Embryonic facial prominence (tissue), 1 donor: ENCODE measurements at regions not wholly inside any gene's neighbourhood (a gene's known extent, or its start where the extent isn't known, plus 50 kb on each side); places are given as distances from the start of the nearest gene placed in this dataset.
"Not testable (repeated sequence)": the region's sequence is repeated elsewhere in the genome, so short reads cannot be mapped to it uniquely, and the experiment has no call there.

Experiments
- DNase-seq: peaks from one replicate; pipeline ENCODE4 v3.0.0-alpha.2; 2016; ENCODE audit errors: extremely low spot score

DNA sequence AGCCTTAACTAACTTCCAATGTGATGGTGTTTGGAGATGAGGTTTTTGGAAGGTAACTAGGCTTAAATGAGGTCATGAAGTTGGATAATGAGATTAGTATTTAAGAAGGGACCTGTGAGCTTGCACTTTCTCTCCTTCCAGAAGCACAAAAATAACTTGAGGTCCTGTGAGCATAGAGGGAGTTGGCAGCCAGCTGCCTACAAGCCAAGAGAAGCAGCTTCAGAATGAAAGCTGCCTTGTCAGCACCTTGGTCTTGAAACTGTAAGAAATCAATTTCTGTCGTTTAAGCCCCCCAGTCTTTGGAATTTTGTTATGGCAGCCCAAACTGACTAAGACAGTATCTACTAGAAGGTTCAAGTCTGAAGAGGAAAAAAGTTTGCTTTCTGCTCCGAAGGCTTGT is 280.2 kb upstream of the GALNTL6 start:
- no peak for DNase-seq

DNA sequence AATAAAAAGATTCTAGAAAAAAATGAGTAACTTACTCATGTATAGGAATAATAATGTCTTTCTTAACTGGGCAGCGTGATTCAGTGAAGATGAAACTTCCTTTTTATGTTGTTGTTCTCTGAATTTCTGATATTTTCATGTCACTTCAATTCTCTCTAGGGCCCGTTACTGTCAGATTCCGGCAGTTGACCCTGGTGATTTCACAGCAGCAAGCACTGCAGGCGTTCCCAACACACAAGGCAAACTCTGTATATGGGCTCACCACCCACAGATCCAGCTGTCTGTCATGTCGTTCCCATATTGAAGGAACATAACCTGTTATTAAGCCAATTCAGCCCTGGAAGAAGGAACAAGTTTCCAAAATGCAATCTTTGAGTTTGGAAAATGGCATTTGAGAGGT is 288.3 kb upstream of the GALNTL6 start:
- no peak for DNase-seq

DNA sequence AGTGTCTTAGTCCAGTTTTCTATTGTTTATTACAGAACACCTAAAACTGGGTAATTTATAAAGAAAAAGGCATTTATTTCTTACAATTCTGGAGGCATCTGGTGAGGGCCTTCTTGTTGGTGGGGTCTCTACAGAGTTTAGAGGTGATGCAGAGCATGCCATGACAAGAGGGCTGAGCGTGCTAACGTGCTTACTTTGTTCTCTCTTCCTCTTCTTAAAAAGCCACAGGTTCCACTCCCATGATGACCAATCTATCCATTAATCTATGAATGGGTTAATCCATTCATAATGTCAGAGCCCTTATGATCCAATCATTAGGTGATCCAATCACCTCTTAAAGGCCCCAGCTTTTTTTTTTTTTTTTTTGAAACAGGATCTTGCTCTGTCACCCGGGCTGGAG is 291.5 kb upstream of the GALNTL6 start:
- DNase-seq = no peak

DNA sequence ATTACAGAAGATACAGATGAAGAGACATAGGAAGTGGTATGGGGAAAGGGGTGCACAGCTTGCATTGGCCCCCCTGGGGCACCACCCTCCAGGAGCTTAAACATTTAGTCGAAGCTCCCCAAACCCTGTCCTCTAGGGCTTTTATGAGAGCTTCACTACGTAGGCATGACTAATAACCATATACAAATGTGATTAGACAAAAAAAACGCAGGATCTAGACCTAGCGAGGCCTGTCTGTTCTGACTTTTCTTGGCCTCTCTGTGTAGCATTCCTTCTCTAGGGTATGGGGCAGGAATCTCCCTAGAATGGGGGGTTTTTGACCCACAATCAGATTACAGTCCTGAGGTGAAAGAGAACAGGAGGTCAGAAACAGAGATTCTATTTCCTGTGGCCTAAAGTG is 293.7 kb upstream of the GALNTL6 start:
- DNase-seq = no peak

DNA sequence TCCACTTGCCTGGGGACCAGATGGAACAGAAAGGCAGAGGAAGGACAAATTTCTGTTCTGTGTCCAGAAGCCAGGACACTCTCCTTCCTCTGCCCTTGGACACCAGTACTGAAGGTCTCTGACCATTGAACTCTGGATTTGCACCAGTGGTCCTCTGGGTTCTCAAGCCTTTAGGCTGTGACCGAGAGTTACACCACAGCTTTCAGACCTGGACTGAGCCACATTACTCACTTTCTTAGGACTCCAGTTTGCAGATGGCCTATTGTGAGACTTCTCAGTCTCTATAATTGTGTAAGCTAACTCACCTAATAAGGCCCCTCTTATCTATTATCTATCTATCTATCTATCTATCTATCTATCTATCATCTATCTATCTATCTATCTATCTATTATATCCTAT is 295.3 kb upstream of the GALNTL6 start:
- no peak for DNase-seq

DNA sequence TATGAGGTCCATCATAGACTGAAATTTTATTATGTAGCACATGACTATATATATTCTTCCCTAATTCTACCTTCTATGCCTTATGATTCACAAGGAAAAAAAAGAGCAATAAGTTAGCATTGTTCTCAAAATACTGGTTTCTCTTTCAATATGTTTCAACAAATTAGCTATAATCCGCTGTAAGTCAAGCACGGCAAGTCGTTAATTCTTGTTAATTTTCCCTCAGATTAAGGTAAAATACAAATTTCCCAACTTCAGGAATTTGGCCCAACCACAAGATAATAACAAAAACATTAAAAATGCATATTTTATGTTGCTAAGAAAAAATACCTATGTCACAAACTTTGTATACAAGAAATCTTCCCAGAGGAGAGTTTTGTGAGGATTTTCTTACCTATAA is 296.5 kb upstream of the GALNTL6 start:
- no peak for DNase-seq

DNA sequence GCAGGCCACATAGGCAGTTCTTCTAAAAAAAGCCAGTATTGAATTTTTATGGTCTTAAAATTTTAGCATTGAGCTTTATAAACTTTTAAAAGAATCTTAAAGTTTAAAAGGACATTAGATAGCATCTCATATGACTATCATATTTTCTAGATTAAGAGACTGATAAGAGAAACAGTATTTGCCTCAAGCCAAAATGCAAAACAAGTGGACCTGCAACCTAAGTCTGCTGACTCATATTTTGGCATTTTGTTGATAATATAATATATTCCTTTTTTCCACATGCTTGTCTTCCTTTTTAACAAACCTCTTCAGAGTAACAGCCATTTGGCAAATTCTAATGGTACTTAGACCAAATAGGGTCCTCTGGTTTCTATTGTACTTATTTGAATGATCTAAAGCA is 328.5 kb upstream of the GALNTL6 start:
- DNase-seq = no peak

DNA sequence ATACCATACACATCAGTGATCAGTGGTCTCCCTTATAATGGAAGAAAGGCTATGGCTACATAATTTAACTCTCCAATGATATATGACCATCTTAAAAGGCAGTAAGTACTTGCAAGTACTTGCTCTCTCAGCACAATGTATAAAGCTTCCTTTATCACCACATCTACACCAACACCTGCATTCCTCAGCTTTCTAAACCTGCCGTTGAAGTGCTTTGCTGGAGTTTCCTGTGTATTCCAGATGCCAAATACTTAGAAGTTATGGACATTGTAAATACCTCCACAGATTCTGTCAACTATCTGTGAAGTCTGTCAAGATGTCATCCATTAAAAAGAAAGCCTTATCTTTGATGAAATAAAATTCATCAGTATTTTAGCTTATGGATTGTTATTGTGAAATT is 335.0 kb upstream of the GALNTL6 start:
- no peak for DNase-seq

DNA sequence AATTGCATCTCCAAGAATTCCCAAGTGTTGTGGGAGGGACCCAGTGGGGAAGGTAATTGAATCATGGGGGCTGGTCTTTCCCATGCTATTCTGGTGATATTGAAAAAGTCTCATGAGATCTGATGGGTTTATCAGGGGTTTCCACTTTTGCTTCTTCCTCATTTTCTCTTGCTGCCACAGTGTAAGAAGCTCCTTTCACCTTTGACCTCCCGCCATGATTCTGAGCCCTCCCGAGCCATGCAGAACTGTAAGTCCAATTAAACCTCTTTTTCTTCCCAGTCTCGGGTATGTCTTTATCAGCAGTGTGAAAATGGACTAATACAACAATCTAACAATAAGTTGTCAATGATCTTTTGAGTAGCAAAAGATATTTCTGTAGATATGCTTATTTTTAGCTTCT is 338.1 kb upstream of the GALNTL6 start:
- DNase-seq = not testable (repeated sequence)

DNA sequence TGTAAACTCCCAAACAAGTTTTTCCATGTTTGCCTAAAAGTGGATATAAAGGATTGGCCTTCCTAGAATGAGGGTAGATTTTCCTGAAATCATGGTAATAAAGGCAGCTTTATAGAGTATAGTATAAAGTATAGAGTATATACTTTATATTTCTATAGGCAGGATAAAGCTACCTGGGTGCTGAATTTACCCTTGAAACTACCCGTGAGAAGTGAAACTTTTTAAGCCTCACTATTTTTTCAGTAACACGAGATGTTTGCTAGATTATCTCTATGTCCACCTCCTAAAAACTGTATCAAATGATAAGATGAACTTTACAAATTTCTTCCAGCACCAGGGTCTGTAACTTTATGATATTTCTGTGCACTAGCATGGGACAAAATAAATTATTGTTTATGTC is 340.0 kb upstream of the GALNTL6 start:
- DNase-seq = no peak

DNA sequence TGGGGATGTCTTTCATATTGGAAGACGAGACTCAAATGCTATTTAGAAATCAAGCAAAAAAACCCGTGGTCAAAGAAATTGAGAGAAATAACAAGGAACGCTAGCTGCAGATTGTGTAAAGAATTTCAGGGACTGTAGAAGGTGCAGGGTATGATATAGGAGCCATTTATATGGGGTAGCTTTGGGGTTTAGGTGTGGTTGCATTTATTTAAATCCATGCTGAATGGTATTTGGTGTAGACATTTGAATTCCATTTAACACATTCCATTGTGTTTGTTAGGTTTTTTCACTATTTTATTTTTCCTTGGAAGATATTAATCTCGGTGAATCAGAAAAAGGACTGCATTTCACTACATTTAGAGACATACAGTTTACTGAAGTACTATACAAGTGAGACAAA is 341.0 kb upstream of the GALNTL6 start:
- no peak for DNase-seq

DNA sequence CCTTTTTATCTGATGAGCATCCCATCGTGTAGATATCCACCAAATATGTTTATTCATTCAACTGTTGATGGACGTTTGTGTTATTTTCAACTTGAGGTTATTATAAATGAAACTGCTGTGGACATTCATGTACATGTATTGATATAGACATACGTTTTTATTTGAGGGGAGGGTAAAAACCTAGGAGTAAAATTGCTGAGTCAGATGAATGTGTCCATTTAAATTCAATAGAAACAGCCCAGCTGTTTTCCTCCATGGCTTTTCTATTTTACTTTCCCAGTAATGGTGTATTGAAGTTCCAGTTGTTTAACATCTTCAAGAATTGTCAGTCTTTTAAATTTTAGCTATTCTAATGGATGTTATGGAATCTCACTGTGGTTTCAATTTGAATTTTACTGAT is 348.7 kb upstream of the GALNTL6 start:
- DNase-seq = no peak

DNA sequence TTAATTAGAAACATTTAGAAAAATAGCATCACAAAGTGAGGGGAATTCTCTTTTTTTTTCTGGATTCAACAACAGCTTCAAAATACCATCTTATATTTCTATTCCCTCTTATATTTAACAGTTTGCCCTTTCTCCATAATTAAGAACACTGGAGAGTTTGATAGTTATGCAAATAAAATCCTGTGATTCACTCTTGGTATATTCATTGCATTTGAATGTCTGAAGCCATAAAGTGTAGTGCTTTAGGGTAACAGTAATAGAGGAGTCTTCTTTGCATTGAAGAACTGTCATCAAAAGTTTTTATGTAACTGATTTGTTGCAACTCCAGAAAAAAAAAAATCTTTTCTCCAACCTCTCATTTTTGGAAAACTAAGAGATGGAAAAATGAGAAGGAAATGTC is 352.0 kb upstream of the GALNTL6 start:
- DNase-seq = no peak

DNA sequence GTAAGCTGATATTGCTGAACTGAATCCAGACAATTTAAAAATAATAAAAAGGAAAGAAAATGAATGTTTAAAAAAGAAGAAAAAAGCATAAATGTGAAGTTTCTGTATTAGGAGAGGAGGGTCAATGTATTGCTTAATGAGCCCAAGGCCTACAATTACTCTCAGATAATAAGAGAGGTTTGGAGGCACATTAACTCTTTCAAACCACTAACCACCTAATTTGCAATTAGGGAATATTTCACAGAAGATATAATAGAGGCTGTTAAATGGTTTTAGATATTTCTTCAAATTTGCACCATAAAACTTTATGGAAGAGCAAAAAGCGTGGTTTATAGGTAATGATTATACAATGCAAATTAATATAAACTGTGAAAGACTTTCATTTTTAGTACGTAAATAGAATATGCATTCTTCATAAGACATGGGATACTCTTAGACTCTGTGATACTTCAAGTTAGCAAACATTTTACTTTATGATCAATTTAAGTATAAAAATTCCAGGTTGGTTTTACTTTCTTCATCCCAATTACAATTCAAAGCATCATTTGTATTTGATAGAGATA is 364.2 kb upstream of the GALNTL6 start:
- no peak for DNase-seq

DNA sequence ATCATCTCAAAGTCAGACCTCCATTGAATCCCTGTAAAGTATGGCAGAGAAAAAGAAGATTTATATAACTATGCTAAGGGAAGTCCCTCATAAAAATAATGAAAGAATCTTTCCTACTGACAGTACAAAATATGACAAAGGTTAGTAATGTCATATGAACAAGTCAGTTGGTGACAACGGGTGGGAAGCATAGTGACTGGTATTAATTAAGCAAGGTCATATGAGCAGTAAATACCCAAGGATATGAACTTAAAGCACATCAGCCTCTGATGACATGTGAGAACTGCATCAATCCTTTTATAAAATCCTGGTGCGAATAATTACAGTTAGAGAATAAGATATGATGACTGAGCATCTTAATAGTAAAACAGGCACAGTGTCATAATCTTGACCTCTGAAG is 364.8 kb upstream of the GALNTL6 start:
- no peak for DNase-seq

DNA sequence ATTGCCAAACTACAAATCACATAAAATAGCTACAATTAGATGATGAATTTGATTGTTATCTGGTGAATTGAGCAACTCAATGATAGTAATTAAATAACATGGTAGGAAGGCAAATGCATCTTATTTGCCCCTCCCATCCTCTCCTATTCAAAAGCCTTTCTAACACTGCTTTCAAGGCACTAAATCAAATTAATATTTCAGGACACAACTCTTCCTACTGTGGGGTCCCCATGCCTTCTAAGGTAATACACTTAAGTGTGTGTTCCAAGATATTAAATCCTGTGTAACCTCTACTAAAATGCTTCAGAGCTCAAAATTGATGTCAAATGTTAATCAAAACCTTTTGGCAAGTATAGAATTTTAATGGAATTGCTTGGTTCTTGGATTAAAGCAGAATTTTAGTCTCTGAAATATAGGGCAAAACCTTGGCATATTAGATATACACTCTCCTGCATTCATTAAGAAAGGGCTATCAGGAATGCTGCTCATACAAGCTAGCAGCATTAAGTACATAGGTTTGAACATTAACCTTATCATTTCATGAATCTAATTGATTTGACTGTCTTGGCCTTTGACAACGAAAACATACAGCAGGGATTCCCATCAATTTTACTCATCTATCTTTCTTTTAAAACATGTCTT is 371.8 kb upstream of the GALNTL6 start:
- DNase-seq = no peak

DNA sequence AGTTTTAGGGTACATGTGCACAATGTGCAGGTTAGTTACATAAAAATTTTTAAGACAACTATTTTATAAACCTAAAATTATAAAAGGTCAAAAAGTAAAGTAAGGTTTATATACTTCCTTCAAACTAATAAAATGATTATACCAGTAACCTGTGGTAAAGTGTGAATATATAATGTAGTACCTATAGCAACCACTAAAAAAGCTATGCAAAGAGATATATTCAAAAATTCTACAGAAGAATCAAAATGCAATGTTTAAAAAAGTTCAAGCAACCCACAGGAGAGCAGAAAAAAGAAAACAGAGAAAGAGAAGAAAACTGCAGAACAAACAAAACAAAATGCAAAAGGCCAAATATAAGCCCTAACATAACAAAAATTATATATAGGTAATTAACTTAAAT is 379.5 kb upstream of the GALNTL6 start:
- no peak for DNase-seq

DNA sequence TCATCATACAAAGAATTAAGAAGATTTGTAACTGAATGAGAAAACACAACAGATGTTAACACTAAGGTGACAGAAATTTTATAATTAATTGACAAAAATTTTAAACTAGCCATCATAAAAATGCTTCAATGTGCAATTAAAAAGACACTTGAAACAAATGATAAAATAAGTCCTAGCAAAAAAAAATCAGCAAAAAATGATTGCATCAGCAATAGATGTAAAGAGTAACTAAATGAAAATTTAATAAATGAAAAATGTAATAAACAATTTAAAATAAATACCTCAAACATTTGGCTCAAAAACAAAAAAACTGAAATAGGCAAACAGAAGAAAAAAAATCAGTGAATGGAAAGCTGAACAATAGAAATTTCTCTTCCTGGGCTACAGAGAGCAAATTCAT is 380.7 kb upstream of the GALNTL6 start:
- DNase-seq = no peak

DNA sequence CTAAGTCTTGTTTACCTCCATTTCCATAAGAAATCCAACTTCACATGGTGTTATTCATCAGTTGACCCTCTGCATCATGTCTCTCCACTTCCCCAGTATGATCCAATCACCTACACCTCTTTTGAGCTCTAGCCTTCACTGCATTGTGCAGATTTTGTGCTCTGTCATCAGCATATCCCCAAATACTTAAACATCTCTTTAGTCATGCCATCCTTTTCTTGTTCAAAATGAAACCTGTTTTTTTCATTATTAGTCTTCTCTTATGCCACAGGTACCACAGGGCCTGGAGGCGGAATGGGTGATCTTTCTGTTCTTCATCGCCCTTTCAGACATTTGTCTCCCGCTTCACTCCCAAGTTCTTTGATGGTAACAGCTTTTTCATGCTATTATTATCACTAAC is 382.7 kb upstream of the GALNTL6 start:
- no peak for DNase-seq

DNA sequence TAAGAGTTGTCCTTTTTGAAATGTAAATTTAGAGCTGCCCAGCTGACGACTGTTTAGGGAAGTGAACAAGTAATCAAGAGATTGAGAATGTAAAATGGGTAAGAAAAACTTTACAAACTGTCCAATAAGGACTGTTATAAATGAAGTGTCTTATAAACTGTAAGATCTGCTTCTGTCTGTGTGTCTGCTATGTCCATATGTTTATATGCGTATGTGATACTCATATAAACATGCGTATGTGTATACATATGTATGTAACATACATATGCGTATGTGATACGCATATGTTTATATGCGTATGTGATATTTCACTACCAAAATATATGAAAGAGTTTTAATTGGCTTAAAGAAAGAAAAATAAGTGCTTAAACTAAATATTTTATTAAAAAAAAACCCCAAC is 416.0 kb upstream of the GALNTL6 start:
- DNase-seq = no peak

DNA sequence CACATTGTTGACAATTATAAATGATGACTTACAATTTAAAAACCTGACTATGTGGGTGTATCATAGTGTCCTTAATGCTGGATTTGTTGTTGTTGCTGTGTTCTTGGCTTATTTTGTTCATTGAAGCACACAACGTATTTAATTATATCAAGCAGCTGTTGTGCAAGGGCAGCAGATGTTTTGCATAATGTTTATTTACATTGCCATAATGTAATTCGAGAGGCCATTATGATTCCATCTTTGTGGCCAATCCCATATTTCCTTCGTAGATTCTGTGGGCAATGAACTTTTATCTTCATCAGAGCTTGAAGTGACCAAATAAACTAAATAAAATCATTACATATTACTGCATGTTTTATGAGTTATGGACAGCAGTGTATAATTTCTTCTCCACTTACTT is 422.6 kb upstream of the GALNTL6 start:
- DNase-seq = no peak

DNA sequence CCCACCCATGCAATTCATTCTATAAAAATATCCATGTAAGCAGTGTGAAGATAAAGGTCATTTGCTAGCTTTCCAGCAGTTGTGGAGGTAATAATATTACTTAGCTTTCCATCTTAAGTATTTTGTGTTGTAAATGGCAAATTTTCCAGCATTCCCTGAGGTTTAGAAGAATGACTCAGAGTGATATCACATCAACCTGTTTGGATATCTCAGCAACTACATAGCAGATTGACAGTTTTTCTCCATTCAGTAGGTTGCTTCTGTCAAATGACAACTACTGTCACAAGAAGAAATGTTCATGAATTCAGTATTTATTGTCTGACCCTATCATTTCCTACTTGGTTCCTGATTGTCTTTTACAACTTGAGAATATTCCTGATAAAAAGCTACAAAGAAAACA is 434.9 kb upstream of the GALNTL6 start:
- DNase-seq = no peak

DNA sequence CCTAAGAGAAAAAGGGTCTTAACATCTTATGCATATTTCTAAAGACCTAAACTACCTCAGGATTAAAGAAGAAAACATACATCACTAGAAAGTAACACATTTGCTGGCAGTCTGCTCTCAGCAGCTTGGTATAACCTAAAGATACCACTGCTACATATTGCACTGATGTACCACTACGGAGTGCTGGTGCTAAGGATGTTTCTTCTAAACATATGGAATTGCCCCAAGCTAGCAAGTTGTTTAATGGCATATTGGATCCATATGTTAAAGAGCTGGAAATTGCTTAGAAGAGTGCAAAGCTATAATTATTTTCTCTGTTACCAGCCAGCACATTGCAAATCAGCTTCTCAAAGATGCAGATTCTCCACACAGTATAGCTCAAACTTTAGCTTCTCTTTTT is 436.5 kb upstream of the GALNTL6 start:
- no peak for DNase-seq

DNA sequence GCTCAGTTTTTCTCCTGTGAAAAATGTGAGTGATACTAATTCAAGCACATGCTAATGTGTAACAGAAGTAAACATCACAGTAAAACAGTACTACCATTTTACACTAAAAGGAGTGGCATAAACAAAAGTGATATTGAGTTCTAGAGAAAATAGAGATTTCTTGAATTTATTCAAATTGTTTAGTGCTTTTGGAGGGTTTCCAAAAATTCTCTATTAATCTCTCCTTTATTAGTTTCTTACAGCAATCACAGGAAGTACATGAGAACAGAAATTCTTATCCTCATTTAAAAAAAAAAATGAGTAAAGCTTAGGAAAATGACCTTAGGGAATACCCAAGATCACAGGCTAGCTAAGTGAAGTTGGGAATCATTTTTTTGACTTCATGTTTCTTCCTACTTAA is 459.7 kb upstream of the GALNTL6 start:
- DNase-seq = no peak
